K562 (cell line): ENCODE measurements at regions not wholly inside any gene's neighbourhood (a gene's known extent, or its start where the extent isn't known, plus 50 kb on each side); places are given as distances from the start of the nearest gene placed in this dataset.
"Not testable (repeated sequence)": the region's sequence is repeated elsewhere in the genome, so short reads cannot be mapped to it uniquely, and the experiment has no call there.

Experiments
- CREM ChIP-seq: IDR thresholded peaks from 2 replicates; pipeline ENCODE4 v1.6.1; 2014; ENCODE audit warnings: antibody characterized with exemption, low read depth
- CTCF ChIP-seq, 3 experiments: IDR thresholded peaks in 2 of 3; conservative IDR thresholded peaks in 1 of 3; 2 replicates each; pipeline ENCODE4 v1.5.1; 2011 to 2012; ENCODE audit warnings: low read length in 3 of 3, mild to moderate bottlenecking in 3 of 3, control low read depth in 2 of 3, improper control_type of control experiment in 1 of 3, inconsistent platforms in 1 of 3, low read depth in 1 of 3, mixed read lengths in 1 of 3, moderate library complexity in 1 of 3; ENCODE audit not compliant: insufficient read depth in 2 of 3
- MEF2D ChIP-seq: conservative IDR thresholded peaks from 2 replicates; pipeline ENCODE4 v1.6.1; 2016; ENCODE audit warnings: low read depth, missing genetic modification characterization, missing compliant biosample characterization
- TCF3 ChIP-seq: sonication (generic); formaldehyde crosslinking; IDR thresholded peaks from 2 replicates; pipeline ENCODE4 v1.4.0; 2020; ENCODE audit warnings: mild to moderate bottlenecking, missing genetic modification reagents
- TF ChIP-seq, protein P1 (sequence below): fragments of 250-450 bp; sonication (Bioruptor Pico); IDR thresholded peaks from 2 replicates; pipeline ENCODE4 v1.8.0; 2021; ENCODE audit warnings: moderate library complexity, mild to moderate bottlenecking, inconsistent platforms

DNA sequence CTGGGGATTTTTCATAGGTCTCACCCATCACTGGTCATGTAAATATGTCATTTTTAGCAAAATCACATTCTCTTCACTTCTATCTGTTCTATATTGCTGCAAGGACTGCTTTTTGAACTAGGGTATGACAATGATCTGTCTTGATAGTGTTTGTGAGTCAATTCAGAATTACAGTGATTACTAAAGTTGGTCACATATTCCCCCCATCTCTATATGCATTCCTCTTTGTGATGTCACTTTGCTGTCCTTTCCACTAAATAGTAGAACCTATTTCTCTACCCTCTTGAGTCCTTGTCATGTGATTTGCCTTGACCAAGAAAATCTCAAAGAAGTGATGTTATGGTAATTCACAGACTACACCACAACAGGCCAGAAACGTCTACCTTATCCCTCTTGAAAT, 243.9 kb downstream of the NPIPA8 start:
- TF ChIP-seq, protein P1, sequence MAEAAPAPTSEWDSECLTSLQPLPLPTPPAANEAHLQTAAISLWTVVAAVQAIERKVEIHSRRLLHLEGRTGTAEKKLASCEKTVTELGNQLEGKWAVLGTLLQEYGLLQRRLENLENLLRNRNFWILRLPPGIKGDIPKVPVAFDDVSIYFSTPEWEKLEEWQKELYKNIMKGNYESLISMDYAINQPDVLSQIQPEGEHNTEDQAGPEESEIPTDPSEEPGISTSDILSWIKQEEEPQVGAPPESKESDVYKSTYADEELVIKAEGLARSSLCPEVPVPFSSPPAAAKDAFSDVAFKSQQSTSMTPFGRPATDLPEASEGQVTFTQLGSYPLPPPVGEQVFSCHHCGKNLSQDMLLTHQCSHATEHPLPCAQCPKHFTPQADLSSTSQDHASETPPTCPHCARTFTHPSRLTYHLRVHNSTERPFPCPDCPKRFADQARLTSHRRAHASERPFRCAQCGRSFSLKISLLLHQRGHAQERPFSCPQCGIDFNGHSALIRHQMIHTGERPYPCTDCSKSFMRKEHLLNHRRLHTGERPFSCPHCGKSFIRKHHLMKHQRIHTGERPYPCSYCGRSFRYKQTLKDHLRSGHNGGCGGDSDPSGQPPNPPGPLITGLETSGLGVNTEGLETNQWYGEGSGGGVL (CRISPR knock-in tag) = not testable (repeated sequence)
- TF ChIP-seq CTCF (IDR thresholded peaks at IDR 0.05 in 2 of 3, conservative IDR thresholded peaks at IDR 0.05 in 1 of 3; ENCODE audit: insufficient read depth in 2 of 3, low read depth in 1 of 3, low read length in 3 of 3); TCF3 (CRISPR knock-in tag); CREM; MEF2D (tag): not testable (repeated sequence)
